Calu3 (cell line): ENCODE measurements at regions not wholly inside any gene's neighbourhood (a gene's known extent, or its start where the extent isn't known, plus 50 kb on each side); places are given as distances from the start of the nearest gene placed in this dataset.

ENCODE experiments used
- BruUV-seq: library from RNA; stranded (reverse); fragments of 400-500 nt; replicated peaks from 2 replicates; lab custom pipeline; 2021; lab: Mats Ljungman, UMichigan
- CTCF ChIA-PET: fragments of 300-600 bp; sonication (Branson Sonifier 250); formaldehyde crosslinking; loops from one replicate; lab custom pipeline; 2022; ENCODE audit warnings: antibody characterized with exemption; lab: Charles Lee
- DNase-seq: peaks from one replicate; pipeline ENCODE4 v3.0.0; 2022
- H3K27ac Mint-ChIP-seq: one replicate; pipeline ENCODE4 v1.8.0; 2022; ENCODE audit warnings: mixed read lengths; ENCODE audit not compliant: unreplicated experiment
- H3K27me3 Mint-ChIP-seq: one replicate; pipeline ENCODE4 v1.8.0; 2022; ENCODE audit warnings: mixed read lengths; ENCODE audit not compliant: unreplicated experiment
- H3K36me3 Mint-ChIP-seq: one replicate; pipeline ENCODE4 v1.8.0; 2022; ENCODE audit warnings: mild to moderate bottlenecking, moderate library complexity, mixed read lengths; ENCODE audit not compliant: insufficient read depth, unreplicated experiment
- H3K4me1 Mint-ChIP-seq: one replicate; pipeline ENCODE4 v1.8.0; 2022; ENCODE audit warnings: mild to moderate bottlenecking, low read depth, mixed read lengths; ENCODE audit not compliant: unreplicated experiment
- H3K4me3 Mint-ChIP-seq: one replicate; pipeline ENCODE4 v1.8.0; 2022; ENCODE audit warnings: mild to moderate bottlenecking, low read depth, moderate library complexity, mixed read lengths; ENCODE audit not compliant: unreplicated experiment
- H3K9me3 Mint-ChIP-seq: one replicate; pipeline ENCODE4 v1.8.0; 2022; ENCODE audit warnings: low read depth, mixed read lengths; ENCODE audit not compliant: unreplicated experiment
- CTCF ChIP-seq: fragments of 200-600 bp; IDR thresholded peaks from one replicate; pipeline ENCODE4 v1.8.0; 2022; ENCODE audit warnings: antibody characterized with exemption; ENCODE audit not compliant: unreplicated experiment
- intact Hi-C: fragments of 100-400 bp; cut with micrococcal nuclease; formaldehyde crosslinking; loops from one replicate; pipeline ENCODE4 v1.10.0; 2022; ENCODE audit not compliant: unreplicated experiment

GRCh38 chr22:49575703-49576081 lies 252.0 kb downstream of the BRD1 start:
- no peak overlapping the region for H3K4me3 Mint-ChIP-seq

DNA sequence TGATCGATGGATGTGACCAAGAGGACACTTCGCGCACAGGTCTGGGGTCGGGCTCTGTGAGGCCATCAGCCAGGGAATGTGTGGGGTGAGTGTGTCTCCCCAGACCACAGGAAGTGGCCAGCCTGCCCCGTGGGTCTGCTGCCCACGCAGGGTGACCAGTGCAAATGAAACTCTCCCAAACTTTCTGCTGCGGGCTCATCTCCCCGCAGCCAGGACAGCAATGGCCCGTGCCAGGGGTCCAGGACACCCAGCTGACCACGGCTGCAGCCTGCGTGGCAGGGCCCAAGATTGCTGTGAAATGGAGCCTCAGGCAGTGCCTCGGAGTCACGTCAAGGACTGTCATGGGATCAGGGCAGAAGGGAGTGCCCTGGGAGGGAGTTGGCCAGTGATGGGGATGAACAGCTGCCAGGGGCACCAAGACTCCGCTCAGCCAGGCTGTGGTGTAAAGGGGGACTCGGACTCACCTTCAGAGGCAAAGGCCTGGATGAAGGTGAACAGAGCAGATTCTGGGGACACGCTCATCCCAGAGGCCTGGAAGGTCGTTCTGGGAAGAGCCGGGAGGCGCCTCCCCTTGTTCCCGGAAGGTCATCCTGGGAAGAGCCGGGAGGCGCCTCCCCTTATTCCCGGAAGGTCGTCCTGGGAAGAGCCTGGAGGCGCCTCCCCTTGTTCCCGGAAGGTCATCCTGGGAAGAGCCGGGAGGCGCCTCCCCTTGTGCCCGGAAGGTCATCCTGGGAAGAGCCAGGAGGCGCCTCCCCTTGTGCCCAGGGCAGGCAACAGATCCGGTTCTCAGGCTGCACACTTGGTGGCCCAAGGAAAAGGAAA lies 252.6 kb downstream of the BRD1 start:
- H3K9me3 Mint-ChIP-seq, result no peaks in the 10 kb centered on the region
- no peak overlapping the region for H3K27ac Mint-ChIP-seq
- intact Hi-C loops, result no loop called here
- no peaks in the 10 kb centered on the region for H3K36me3 Mint-ChIP-seq
- no TSS peak for BruUV-seq
- H3K4me1 Mint-ChIP-seq, result no peaks in the 10 kb centered on the region
- CTCF ChIA-PET, result no interaction called here
- H3K27me3 Mint-ChIP-seq, result peaks cover 32% of the 10 kb centered on the region
- TF ChIP-seq CTCF, result no peak
- H3K4me3 Mint-ChIP-seq, result no peak overlapping the region
- DNase-seq, result no peak

More at GRCh38 chr22:49575703-49576081, 252.0 kb downstream of the BRD1 start:
- BruUV-seq, result no TSS peak
- Mint-ChIP-seq H3K9me3 (no peaks in the 10 kb centered on the region), H3K27me3 (peaks cover 28% of the 10 kb centered on the region), H3K36me3 (no peaks in the 10 kb centered on the region), H3K27ac (no peak overlapping the region), H3K4me1 (no peaks in the 10 kb centered on the region)
- CTCF ChIA-PET, result no interaction called here
- intact Hi-C loops, result no loop called here
- no peak for TF ChIP-seq CTCF
- no peak for DNase-seq

DNA sequence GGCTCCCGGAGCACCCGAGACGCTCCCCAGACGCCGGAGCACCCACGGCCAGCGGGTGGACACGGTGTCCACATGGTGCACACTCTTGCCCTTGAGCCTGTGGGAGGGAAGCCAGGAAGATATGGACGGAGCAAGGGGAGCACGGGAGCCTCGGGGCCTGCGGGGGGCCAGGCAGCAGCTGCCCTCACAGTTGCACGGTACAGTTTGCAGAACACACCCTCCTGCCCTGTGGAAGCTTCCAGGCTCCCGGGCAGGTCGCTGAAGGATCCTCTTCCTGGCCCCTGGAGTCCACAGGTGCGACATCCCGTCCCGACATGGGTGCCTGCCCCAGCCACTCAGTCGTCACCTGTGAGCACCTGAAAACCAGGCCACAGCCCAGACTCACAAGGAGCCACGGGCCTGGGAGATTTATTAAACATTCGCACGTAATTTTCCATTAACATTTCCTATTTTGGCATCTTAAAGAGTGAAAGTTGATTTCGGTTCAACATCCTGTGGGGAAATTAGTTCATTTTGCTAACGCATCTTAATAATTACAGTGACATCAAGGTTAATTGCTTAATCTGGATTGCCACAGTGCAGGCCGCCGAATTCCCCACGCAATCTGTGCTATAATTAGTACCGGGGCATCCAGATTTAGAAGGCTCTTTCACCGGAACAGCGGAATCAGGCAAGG lies 253.3 kb downstream of the BRD1 start:
- CTCF ChIA-PET, result no interaction called here
- Mint-ChIP-seq H3K27me3 (peaks cover 40% of the 10 kb centered on the region), H3K27ac (no peak overlapping the region), H3K36me3 (no peaks in the 10 kb centered on the region), H3K9me3 (no peaks in the 10 kb centered on the region), H3K4me3 (no peak overlapping the region), H3K4me1 (no peaks in the 10 kb centered on the region)
- BruUV-seq, result no TSS peak
- DNase-seq, result no peak
- no peak for TF ChIP-seq CTCF
- intact Hi-C loops, result no loop called here

GRCh38 chr22:49573109-49573765 lies 254.4 kb downstream of the BRD1 start:
- Mint-ChIP-seq H3K27me3 (peaks cover 51% of the 10 kb centered on the region), H3K9me3 (no peaks in the 10 kb centered on the region), H3K27ac (no peak overlapping the region), H3K36me3 (no peaks in the 10 kb centered on the region), H3K4me3 (no peak overlapping the region), H3K4me1 (no peaks in the 10 kb centered on the region)
- intact Hi-C loops, result no loop called here
- BruUV-seq, result no TSS peak
- no peak for DNase-seq
- TF ChIP-seq CTCF, result no peak
- CTCF ChIA-PET, result no interaction called here
